Activated CD4-positive, alpha-beta T cell treated with anti-CD3 and anti-CD28 coated beads, Interleukin-2, Interleukin-6, amounts not matched to agents 100 ng/mL and 50 ng/mL, durations not matched to agents 16 hours and 8 hours (primary cell): ENCODE measurements at regions not wholly inside any gene's neighbourhood (a gene's known extent, or its start where the extent isn't known, plus 50 kb on each side); places are given as distances from the start of the nearest gene placed in this dataset.
A peak's percentile ranks its signal among the peaks of the same experiment; 100 is the strongest.
"Not testable (repeated sequence)": the region's sequence is repeated elsewhere in the genome, so short reads cannot be mapped to it uniquely, and the experiment has no call there.

ENCODE experiments used
- DNase-seq: peaks from one replicate; pipeline ENCODE4 v3.0.0-alpha.2; 2020

- no peak for DNase-seq
These were observed 120.4 kb upstream of the PDE7B start for GRCh38 chr6:135731116-135731515.

- DNase-seq = not testable (repeated sequence)
These were observed 115.2 kb upstream of the PDE7B start for GRCh38 chr6:135736351-135736750.

GRCh38 chr6:135738636-135739035 lies 112.9 kb upstream of the PDE7B start:
- no peak for DNase-seq

GRCh38 chr6:135739288-135739687 lies 112.2 kb upstream of the PDE7B start:
- DNase-seq = no peak

GRCh38 chr6:135740580-135740979 lies 110.9 kb upstream of the PDE7B start:
- no peak for DNase-seq

GRCh38 chr6:135743476-135743875 lies 108.0 kb upstream of the PDE7B start:
- no peak for DNase-seq

GRCh38 chr6:135748189-135748588 lies 103.3 kb upstream of the PDE7B start:
- no peak for DNase-seq

- DNase-seq = no peak
These were observed 101.4 kb upstream of the PDE7B start for GRCh38 chr6:135750081-135750480.

GRCh38 chr6:135753196-135753595 lies 98.3 kb upstream of the PDE7B start:
- DNase-seq = no peak

- peak; percentile 15 for DNase-seq
These were observed 91.7 kb upstream of the PDE7B start for GRCh38 chr6:135759831-135760230.

- no peak for DNase-seq
These were observed 77.5 kb upstream of the PDE7B start for GRCh38 chr6:135774006-135774405.

GRCh38 chr6:135779213-135779612 lies 72.3 kb upstream of the PDE7B start:
- no peak for DNase-seq

- no peak for DNase-seq
These were observed 71.2 kb upstream of the PDE7B start for GRCh38 chr6:135780326-135780725.

GRCh38 chr6:135782546-135782945 lies 69.0 kb upstream of the PDE7B start:
- no peak for DNase-seq

GRCh38 chr6:135784507-135784906 lies 67.0 kb upstream of the PDE7B start:
- no peak for DNase-seq

- no peak for DNase-seq
These were observed 62.0 kb upstream of the PDE7B start for GRCh38 chr6:135789375-135790050.

- no peak for DNase-seq
These were observed 60.1 kb upstream of the PDE7B start for GRCh38 chr6:135791441-135791840.

GRCh38 chr6:135796643-135797305 lies 54.7 kb upstream of the PDE7B start:
- DNase-seq = no peak

- DNase-seq = no peak
These were observed 54.1 kb upstream of the PDE7B start for GRCh38 chr6:135797361-135797760.

GRCh38 chr6:135798751-135799515 lies 52.6 kb upstream of the PDE7B start:
- DNase-seq = no peak
